Daoy (cell line): ENCODE measurements at regions not wholly inside any gene's neighbourhood (a gene's known extent, or its start where the extent isn't known, plus 50 kb on each side); places are given as distances from the start of the nearest gene placed in this dataset.

Source experiments
- DNase-seq: peaks from one replicate; pipeline ENCODE4 v3.0.0-alpha.2; 2015; ENCODE audit warnings: low read depth

DNA sequence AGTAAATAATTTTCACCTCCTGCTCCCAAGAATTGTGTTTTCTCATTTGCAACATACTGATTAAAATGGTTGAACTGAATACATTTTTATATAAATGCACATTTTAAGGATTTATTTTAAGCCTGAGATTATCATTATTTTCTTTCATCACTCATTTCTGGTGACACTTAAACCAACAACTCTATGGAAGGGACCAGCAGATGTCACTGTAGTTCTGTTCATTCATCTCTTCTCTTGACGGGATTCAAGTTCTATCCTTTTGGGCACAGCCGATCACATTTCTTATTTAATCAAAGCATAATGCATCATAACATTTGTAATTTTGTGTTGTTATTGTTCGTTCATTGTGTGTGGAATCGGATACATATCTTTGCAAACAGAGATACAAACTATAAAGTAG lies 417.9 kb downstream of the HRH4 start:
- peak; percentile 19 for DNase-seq

DNA sequence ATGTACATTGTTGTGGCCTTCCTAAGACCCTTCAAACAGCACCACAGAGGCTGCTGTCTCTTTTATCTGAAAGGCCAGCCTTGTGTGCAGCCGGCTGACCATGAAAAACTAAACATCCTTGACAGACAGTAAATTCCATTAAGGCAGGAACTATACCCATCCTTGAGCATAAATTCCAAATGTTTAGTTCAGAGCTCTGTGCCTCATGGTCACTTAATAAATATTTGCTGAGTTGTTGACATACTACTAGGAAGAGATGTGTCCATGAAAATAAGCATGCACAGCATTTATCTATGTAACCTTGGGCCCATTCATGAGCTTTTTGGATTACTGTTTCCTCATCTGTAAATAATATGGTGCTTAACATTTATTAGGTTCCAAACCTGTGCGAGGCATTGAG lies 424.8 kb downstream of the HRH4 start:
- no peak for DNase-seq

DNA sequence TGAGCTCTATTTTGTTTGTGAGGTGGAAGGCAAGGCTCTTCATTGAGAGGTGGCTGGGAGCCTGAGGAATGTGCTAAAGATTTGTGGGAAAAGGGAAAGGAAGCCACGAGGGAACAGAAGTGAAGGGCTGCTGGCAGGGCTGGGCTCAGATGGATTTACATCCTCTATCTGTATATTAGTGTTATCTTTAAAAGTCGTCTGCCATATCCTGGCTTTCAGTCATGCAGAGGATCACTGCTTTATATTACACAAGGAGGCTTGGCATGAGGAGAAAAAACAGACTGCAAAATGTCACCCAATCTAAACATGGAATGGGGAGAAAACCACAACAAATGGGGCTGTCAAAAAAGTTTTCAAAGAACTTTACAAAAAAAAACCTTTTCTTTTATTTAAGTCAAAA lies 434.4 kb downstream of the HRH4 start:
- DNase-seq: no peak

DNA sequence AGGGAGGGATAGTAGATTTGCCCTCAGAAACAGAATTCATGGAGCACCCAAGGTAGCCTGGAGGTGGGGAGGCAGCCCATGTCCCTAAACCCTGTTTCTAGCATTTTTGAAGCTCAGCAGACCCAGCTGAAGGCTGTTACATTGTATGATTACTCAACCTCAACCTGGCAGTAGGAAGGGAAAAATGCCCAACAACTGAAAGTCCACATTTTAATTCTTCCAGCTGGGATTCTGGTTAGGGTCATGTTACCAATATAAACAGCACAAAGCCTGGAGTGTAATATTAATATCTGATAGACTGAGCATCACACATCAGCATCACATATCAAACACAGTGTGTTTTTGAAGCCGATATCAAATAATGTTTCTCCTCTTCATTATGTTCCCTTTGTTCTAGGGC lies 437.0 kb downstream of the HRH4 start:
- DNase-seq: no peak

DNA sequence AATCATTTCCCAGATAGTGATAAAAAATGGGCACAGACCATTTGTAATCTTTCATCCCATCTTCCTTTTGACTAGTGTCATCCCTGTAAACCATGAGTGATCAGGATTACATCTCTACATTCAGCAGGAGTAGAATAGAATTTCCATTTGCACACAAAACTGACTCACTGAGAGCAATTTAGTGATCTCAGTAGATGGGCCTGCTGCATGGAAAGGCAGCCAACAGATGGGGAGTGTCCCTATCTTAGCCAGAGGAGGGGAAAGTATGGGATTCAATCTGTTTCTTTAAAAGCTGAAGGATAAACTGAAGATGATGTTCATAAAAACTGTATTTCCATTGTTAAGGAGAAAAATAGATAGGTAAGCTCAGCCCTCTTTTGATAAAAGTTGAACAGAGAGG lies 441.7 kb downstream of the ZNF521 start:
- DNase-seq: no peak

DNA sequence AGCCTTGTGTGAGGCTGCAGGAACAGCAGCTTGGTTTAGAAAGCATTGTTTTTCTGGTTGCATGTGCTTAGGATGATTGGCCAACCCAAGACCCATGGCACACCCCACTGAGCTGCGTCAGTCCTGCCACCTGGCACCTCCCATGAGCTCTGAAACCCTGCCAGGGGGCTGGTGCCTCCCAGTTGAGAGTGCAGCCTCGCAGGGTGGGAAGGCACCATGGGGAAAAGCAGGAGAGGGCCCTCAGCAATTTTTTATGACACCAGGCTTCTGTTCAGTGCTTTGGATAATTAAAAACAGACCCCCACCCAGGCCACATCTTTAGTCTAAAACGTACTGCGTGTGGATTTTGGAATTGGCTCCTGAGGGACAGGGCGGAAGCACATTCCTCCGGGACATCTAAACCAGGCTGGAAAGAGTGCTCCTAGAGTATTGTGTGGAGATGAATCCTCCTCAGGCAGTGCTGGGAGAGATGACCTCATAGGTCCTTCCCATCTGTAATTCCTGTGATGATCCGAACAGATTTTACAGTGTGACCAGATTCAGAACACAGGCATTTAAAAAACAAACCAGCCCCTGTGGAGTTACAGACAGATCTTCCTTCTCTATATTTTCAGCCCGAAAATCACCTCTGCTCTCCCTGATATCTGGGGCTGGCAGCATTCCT lies 438.3 kb downstream of the ZNF521 start:
- DNase-seq: no peak

DNA sequence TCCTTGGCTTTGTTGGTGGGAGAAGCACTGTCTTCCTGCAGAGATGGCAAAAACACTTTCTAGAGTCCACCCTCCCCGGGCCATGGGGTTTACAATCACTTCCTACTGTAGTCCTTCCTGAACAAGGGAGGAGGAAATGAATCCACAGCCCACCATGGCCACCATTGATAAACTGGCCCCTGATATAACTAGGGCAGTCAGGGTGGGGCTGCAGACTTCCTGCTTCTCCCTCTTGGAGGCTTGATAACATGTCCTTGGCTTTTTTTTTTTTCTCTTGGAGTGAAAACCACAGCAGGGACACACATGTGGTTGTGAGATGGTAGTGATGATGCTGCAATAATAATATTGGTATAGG lies 437.8 kb downstream of the ZNF521 start:
- DNase-seq: no peak

DNA sequence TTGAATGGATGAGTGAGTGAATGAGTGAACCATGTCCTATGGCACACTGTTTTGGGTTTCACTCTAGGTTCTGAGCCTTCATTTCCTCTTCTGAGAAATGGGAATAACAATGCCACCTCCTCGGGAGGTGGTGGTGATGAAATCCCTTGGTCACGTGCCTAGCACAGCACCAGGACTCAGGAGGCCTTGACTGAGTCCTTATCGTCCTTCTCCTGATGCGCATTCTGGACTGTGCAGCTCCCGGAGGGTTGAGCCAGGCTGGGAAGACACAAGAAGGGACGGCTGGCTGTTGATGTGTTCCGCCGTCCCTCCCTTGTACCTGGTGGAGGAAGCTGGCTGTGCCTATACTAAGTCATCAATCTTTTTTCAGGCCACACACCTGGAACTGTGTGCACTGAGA lies 437.3 kb downstream of the ZNF521 start:
- no peak for DNase-seq

DNA sequence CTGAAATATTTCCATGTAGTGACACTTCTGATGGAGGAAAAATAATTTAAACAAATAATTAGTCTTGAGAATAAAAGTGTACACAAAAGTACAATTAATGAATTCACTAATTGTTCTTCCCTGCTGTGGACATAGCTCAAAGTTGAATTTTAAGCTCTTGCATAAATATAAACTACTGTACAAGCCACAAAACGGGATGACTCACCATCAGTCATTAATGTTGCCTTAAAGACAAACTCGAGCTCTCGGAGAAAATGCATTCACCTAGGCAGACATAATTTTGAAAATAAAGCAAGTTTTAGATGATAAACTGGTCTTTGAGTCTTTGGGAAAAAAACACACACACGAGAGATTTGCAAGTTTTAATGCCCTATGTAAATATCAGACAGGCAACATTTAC lies 436.4 kb downstream of the ZNF521 start:
- peak; percentile 33 for DNase-seq

DNA sequence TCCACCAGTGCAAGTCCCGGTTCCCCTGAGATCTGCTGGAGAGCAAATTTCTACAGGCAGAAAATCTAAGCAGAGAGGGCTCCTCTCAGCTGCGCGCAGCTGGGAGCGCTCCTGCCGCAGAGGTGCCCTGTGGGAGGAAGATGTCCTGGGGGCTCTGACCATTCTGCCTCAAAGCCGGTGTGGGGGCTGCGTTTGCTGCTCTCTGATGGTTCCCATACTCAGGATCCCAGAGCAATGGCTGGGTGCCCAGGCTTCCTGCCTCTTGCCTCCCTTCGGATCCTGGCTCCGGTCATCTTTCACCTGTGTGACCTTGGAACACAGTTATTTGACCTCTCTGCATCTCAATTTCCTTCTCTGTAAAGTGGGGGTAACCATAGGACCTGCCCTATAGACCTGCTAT lies 434.2 kb downstream of the ZNF521 start:
- no peak for DNase-seq

DNA sequence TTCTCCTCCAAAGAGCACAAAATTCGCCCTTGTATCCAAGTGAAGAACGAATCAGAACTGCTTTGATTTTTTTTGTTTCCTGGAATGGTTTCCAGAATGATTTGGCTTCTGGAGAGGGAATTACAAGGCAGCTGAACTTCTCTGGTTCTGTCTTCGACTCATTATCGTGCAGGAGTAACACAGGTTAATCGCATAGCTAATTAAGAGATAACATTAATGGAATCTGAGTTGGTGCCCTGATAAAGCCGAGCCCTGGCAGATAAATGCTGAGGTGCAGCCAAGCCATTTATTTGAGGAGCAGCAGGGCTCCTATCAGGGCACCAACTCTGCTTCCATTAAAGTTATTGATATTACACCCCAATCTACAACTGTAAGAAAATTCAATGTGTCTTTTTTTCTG lies 433.7 kb downstream of the ZNF521 start:
- no peak for DNase-seq

DNA sequence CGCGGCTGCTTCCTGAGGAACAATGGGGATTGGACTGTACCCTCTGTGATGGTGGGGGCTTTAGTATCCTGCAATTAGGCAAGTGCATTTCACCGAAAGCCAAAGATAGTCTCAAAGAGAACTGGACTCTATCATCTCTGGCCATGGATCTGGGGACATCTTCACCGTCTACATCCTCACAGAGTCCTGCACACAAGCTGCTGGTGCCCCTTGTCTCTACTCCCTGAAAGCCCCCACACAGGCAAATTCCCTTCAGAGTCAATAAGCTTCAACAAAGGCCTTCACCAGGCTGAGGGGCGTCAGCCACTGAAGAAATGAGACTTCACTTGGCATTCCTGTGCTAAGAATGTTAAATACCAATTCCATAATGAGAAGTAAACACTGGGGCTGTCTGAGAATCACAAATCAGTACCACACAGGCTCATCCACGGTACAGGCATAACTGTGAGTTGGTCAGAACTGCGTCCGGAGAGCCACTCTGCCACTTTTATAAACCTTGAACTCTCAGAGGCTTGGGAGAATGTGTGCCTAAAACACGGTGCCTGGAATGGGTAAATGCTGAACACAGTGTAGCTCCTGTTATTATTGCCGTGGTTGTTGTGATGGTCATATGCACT lies 432.7 kb downstream of the ZNF521 start:
- DNase-seq: no peak

DNA sequence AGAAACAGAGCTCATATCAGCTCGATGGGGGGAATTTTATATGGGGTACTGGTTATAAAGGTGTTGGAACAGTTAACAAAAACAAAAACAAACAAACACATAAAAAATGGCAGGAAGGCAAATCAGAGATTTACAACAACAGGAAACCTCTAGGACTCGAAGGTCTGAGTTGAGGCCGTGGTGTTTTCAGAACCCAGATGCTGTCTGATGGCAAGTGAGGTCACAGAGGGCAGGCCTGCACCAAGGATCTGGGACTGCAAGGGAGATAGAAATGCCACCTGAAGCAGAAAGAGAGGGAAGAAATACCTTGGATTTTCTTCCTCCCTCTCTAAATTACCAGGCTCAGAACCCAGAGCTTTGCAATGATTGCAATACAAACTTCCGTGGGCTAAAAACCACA lies 429.5 kb downstream of the ZNF521 start:
- no peak for DNase-seq

DNA sequence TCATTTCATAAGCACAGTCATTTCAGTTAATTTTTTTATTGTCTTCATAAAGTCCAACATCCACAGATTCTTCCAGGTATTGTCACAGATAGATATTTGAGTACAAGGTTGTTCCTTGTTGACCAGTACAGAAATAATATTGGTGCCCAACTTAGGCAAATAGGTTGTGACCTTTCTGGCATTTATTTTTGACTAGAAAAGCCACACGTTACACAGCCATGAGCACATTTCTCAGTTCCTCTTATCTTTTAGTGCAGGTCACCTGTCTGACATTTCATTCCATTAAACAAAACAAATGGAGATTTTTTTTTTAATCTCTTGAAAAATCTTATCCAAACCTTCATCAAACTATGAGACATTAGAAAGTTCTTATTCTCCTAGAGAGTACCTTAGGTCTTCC lies 428.8 kb downstream of the ZNF521 start:
- DNase-seq: no peak

DNA sequence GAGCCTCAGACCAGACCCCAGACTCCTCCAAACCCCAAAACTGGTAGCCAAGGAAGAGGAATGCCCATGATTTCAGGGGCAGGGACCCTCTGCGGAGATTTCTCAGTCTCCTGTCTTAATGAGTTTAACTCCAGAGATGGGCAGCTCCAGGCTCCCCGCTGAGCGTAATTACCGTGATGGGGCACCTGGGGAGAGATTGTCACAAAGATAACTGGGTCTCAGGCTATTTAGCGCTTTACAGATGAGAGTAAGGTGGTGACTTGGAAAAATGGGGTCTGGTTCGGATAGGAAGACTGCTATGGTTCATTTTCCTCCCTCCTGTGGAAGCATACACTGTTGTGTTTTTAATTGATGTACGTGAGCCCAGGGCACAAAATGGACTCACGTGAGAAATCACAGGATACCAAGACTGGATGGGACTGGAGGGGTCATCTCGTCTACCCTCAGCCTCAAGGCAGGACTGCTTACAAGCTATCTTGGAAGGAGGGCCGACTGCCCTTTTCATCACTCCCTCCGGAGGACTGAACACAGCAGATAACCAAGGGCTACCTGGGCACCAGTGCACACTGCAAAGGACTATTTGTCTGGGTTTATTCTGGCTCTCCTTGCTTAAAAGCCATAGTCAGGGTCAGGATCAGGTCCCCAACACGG lies 427.8 kb downstream of the ZNF521 start:
- no peak for DNase-seq

DNA sequence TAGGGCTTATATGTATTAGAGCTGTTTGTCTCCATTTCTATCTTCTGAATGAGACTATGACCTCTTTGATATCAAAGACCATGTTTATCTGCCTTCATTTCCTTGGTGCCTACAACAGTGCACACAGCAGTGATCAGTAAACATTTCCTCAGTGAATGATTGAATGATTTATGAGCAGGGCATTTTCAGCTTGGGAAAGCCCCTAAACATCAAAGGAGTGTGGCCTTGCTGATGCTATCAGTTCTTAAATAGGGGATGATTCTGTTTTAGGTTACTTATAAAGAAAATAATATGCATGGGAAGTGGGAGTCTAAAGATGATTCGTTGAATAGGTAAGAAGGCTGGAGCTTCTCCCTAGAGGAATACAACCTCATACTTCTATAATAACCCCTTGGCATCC lies 425.3 kb downstream of the ZNF521 start:
- DNase-seq: no peak

DNA sequence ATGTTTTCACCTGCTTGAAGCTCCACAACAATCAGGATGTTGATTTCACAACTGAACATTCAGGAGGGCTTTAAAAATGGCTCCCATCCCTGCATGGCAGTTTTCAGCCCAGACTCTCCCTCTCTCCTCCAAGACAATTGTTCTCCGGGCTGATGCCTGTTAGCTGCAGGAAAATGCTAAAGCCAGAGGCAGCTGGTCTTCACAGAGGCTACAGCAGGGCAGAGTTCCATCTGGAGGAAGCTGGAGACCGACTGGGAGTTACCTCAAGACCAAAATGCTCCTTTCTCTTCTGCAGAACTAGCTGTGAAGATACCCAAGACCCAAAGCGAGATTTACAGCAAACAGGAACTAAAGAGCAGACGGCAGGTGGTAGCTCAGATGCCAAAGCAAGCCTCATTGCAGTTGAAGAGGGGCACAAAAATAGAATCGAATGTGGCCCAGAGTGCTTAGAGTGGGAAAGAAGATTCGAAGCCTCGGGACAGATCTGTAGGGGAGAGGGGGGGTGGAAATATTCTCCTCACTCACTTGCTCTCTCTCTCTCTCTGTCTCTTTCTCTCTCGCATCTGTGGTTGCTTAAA lies 423.6 kb downstream of the ZNF521 start:
- DNase-seq: no peak

DNA sequence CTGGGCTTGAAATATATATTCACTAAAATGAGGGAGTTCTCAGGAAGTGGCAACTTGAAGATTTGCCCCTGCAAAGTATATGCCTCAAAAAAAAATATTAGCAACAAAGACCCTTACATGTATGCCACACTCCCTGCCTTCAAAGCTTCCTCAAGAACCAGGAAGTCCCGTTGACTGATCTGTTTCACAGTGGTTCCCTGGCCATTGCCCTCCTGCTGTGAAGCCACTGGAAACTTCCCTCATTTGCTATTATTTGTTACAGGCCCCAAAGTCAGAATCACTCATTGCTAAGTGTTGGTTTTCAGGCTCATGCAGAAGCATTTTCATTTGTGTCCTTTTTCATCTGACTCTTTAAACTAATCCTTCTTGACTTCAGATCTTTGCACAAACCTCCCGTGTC lies 421.5 kb downstream of the ZNF521 start:
- no peak for DNase-seq

DNA sequence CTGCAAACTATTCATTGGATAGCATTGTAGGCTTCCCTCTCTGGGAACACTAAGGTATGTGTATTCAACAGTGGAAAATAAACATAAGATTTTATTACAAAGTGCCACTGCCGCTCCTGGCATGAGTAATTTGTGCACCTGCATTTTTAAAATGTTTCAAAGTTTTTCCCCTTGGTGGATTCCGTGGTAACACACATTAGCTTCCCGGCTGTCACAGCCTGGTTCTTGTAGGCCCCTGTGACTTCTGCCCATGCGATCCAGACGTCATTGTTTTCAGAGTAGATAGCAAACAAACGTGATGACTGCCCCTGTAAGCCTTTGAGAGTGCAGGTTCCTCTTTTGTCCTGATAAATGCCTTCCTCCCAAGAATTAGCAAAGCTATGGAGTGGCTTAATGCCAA lies 421.0 kb downstream of the ZNF521 start:
- no peak for DNase-seq

DNA sequence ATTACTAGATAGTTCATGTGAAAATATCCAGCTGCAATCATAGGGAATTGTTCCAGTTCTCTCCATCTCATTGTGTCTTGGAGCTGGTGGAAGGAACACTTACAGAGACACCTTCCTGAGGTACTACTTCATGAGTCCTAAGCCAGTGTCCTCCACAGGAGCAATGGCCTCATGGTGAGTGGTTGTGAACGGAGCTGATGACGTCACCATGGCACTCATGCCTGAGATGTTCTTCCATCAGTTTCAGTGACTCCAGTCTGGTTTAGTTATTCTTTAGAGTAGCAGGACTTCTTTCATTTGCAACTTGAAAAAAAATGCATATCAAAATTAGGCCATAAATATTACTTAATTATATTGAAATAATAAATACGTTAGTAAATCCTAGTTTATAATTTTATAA lies 418.6 kb downstream of the ZNF521 start:
- DNase-seq: no peak

DNA sequence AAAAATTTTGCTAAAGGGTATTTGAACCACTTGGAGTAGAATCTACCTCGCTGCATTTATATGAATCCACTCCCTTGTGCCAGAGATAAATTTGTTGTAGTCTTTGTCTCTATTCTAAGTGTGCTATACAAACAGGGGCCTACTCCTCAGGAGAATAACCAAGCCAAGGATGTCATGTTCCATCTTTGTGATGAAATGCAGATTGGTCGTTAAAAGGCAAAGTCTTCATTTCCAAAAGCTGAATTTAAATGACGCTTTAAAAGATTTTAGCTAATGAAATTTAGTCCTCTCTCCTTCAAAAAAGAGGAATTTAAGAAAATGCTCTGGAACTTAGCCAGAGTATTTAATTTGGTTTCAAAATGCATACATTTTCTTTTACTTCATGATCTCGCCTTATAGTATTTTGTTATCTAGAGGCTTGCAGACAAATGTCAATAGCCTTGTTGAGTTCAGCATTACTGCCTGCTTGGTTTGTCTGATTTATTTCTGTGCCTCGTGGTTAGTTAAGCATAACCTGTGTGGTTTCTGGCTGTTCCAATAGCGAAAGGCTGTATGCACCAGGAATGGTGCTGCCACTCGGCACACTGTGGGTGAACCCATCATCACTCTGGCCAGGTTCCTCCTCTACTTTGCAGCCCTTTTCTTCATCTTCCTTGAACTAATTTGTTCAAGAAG lies 417.6 kb downstream of the ZNF521 start:
- DNase-seq: no peak

DNA sequence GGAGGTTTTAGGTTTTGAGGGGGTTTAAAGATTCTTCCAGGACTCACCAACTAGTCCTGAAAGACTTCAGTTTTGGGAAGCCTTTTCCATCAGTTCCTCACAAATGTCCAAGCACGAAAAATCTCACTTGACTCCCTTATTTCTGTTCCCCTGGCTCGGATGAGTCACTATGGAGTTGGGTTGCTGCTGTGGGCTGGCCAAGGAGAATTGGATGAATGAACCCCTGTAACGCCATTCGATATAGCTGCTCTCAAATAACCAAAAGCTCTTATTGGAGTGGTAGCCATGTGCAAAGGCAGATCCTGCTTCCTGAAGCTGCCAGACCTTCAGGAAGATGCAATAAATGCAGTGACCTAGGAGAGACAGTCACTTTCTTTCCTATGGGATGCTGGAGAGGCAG lies 417.0 kb downstream of the ZNF521 start:
- DNase-seq: no peak

DNA sequence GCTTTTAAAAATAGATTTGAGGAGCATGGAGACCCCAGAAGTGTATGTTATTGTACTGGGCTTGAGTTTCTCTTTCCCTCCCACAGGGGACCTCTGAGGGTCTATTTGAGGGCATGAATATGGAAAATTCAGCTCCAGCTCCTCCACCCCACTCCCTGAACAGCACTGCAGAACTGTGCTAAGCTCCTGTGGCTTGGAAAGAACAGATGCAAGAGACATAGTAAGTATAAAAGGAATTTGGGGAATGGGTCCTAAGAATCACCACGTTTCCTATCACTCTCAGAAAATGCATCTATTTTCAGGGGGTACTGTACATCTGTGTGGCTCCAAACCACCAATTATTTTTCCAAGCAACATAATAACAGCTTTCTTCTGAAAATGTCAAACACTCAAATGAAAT lies 416.1 kb downstream of the ZNF521 start:
- DNase-seq: no peak
